Sigmoid colon (tissue), 4 donors: ENCODE measurements at regions not wholly inside any gene's neighbourhood (a gene's known extent, or its start where the extent isn't known, plus 50 kb on each side); places are given as distances from the start of the nearest gene placed in this dataset.

ENCODE experiments used
- CTCF ChIP-seq, 4 experiments: fragments of 450-650 bp in 3 of 4; fragments of 200-600 bp in 1 of 4; IDR thresholded peaks; one replicate each; pipeline ENCODE4 v1.5.1; 2016 to 2019; ENCODE audit warnings: antibody characterized with exemption in 4 of 4, mild to moderate bottlenecking in 3 of 4, moderate library complexity in 2 of 4
- EP300 ChIP-seq, 4 donors: sonication (generic); formaldehyde crosslinking; IDR thresholded peaks; one replicate each; pipeline ENCODE4 v1.6.1; 2017; ENCODE audit warnings: antibody characterized with exemption in 4 of 4
- POLR2A ChIP-seq, 2 donors: fragments of 450-650 bp; IDR thresholded peaks; one replicate each; pipeline ENCODE4 v1.6.1; 2016; ENCODE audit warnings: antibody characterized with exemption in 2 of 2, mild to moderate bottlenecking in 2 of 2, moderate library complexity in 2 of 2
- POLR2AphosphoS5 ChIP-seq, 4 donors: sonication (generic); formaldehyde crosslinking; IDR thresholded peaks; one replicate each; pipeline ENCODE4 v1.6.1; 2017; ENCODE audit warnings: antibody characterized with exemption in 4 of 4

GRCh38 chr9:96121136-96121535, 180.8 kb downstream of the HSD17B3 start:
- no peak for TF ChIP-seq CTCF (IDR thresholded peaks at IDR 0.05)
- TF ChIP-seq EP300 (IDR thresholded peaks at IDR 0.05) = no peak
- TF ChIP-seq POLR2A (IDR thresholded peaks at IDR 0.05) = no peak
- TF ChIP-seq POLR2AphosphoS5 (IDR thresholded peaks at IDR 0.05) = no peak
